H1 (cell line): ENCODE measurements at regions not wholly inside any gene's neighbourhood (a gene's known extent, or its start where the extent isn't known, plus 50 kb on each side); places are given as distances from the start of the nearest gene placed in this dataset.
A peak's percentile ranks its signal among the peaks of the same experiment; 100 is the strongest.

Source experiments
- CTCF ChIA-PET: fragments of 300-600 bp; sonication (Branson Sonifier 250); formaldehyde crosslinking; loops from one replicate; lab custom pipeline; 2021; ENCODE audit not compliant: partially characterized antibody; lab: Charles Lee
- POLR2A ChIA-PET: fragments of 300-600 bp; sonication (Branson Sonifier 250); formaldehyde crosslinking; loops from one replicate; lab custom pipeline; 2021; ENCODE audit warnings: inconsistent platforms; ENCODE audit not compliant: partially characterized antibody; lab: Charles Lee
- DNase-seq, 2 experiments: peaks; one replicate each; pipeline versions ENCODE4 v3.0.0 to v3.0.0-alpha.2; 2010 to 2022; ENCODE audit warnings: low spot score in 2 of 2, low read depth in 1 of 2, mixed read lengths in 1 of 2
- FAIRE-seq: peaks from 2 replicates; lab custom pipeline; 2011; peaks lifted over from hg19 to GRCh38; lab: Jason Lieb, UNC
- H2AFZ ChIP-seq: 2 replicates; pipeline ENCODE4 v1.8.1; 2012; ENCODE audit warnings: low read length, inconsistent platforms
- H2AK5ac ChIP-seq: 2 replicates; pipeline ENCODE4 v1.6.1; 2013; ENCODE audit warnings: low read depth, low read length
- H2BK120ac ChIP-seq: replicated peaks from 2 replicates; pipeline ENCODE3; 2013; ENCODE audit warnings: low read depth, low read length, inconsistent platforms
- H2BK12ac ChIP-seq: 2 replicates; pipeline ENCODE4 v1.6.1; 2013; ENCODE audit warnings: low read depth, low read length
- H2BK15ac ChIP-seq: 2 replicates; pipeline ENCODE4 v1.6.1; 2013; ENCODE audit warnings: low read length
- H2BK20ac ChIP-seq: 2 replicates; pipeline ENCODE4 v1.6.1; 2013; ENCODE audit warnings: low read length
- H2BK5ac ChIP-seq: 2 replicates; pipeline ENCODE4 v1.6.1; 2013; ENCODE audit warnings: low read depth, low read length
- H3K14ac ChIP-seq: 2 replicates; pipeline ENCODE4 v1.6.1; 2013; ENCODE audit warnings: inconsistent platforms; ENCODE audit not compliant: insufficient read length
- H3K18ac ChIP-seq: 2 replicates; pipeline ENCODE4 v1.6.1; 2013; ENCODE audit warnings: low read length; ENCODE audit errors: extremely low read depth
- H3K23ac ChIP-seq: 2 replicates; pipeline ENCODE4 v1.6.1; 2013; ENCODE audit warnings: inconsistent platforms; ENCODE audit not compliant: insufficient read length
- H3K23me2 ChIP-seq: 2 replicates; pipeline ENCODE4 v1.6.1; 2013; ENCODE audit warnings: low read depth, low read length
- H3K27ac ChIP-seq: 2 replicates; pipeline ENCODE4 v1.6.1; 2011; ENCODE audit warnings: low read depth, low read length, inconsistent platforms
- H3K27me3 ChIP-seq, 4 experiments: replicated peaks in 1 of 4; 1 replicate in 1 of 4; 2 replicates in 3 of 4; pipeline versions ENCODE4 v1.6.1 to v1.8.1; 2011 to 2013; ENCODE audit warnings: low read length in 3 of 4, mild to moderate bottlenecking in 3 of 4, inconsistent platforms in 2 of 4, mixed read lengths in 2 of 4, moderate library complexity in 1 of 4; ENCODE audit not compliant: control insufficient read depth in 3 of 4, insufficient read depth in 3 of 4; ENCODE audit errors: extremely low read depth in 1 of 4
- H3K36me3 ChIP-seq, 4 experiments: 2 replicates each; pipeline versions ENCODE4 v1.6.1 to v1.8.1; 2011 to 2013; ENCODE audit warnings: mild to moderate bottlenecking in 4 of 4, low read length in 3 of 4, moderate library complexity in 2 of 4, control low read depth in 1 of 4, inconsistent platforms in 1 of 4; ENCODE audit not compliant: insufficient read depth in 4 of 4, control insufficient read depth in 2 of 4
- H3K4ac ChIP-seq: replicated peaks from 2 replicates; pipeline ENCODE3; 2013; ENCODE audit warnings: low read length, low read depth, mixed read lengths, inconsistent platforms; ENCODE audit not compliant: insufficient read length
- H3K4me1 ChIP-seq, 4 experiments: replicated peaks in 1 of 4; 1 replicate in 1 of 4; 2 replicates in 3 of 4; pipeline versions ENCODE4 v1.6.1 to v1.8.1; 2011 to 2013; ENCODE audit warnings: low read length in 3 of 4, inconsistent platforms in 2 of 4, mixed read lengths in 1 of 4; ENCODE audit not compliant: insufficient read depth in 4 of 4, control insufficient read depth in 3 of 4
- H3K4me2 ChIP-seq, 2 experiments: 2 replicates each; pipeline versions ENCODE4 v1.6.1 to v1.8.1; 2011 to 2013; ENCODE audit warnings: low read depth in 2 of 2, low read length in 2 of 2, control low read depth in 1 of 2, inconsistent platforms in 1 of 2, mild to moderate bottlenecking in 1 of 2; ENCODE audit not compliant: insufficient read depth in 1 of 2
- H3K4me3 ChIP-seq, 4 experiments: fragments of 200-600, 300-600 bp in 1 of 4; sonication (generic), shearing (Covaris generic), sonication (Bioruptor Twin) in 1 of 4; 2 replicates each; pipeline versions ENCODE4 v1.5.1 to v1.8.1; 2011 to 2016; ENCODE audit warnings: low read length in 4 of 4, low read depth in 3 of 4, control low read depth in 2 of 4, inconsistent platforms in 2 of 4, mild to moderate bottlenecking in 2 of 4, mixed read lengths in 1 of 4, moderate library complexity in 1 of 4; ENCODE audit not compliant: insufficient read depth in 2 of 4; ENCODE audit errors: extremely low read depth in 1 of 4
- H3K56ac ChIP-seq: replicated peaks from 2 replicates; pipeline ENCODE3; 2013; ENCODE audit warnings: low read depth, mild to moderate bottlenecking, mixed read lengths, low read length, inconsistent platforms; ENCODE audit not compliant: insufficient read length
- H3K79me1 ChIP-seq: 2 replicates; pipeline ENCODE4 v1.6.1; 2013; ENCODE audit warnings: low read depth, low read length, control low read depth
- H3K79me2 ChIP-seq, 2 experiments: 2 replicates each; pipeline versions ENCODE4 v1.6.1 to v1.8.1; 2012 to 2013; ENCODE audit warnings: low read length in 2 of 2, mild to moderate bottlenecking in 2 of 2, inconsistent platforms in 1 of 2; ENCODE audit not compliant: insufficient read depth in 2 of 2, control insufficient read depth in 1 of 2
- H3K9ac ChIP-seq, 4 experiments: replicated peaks in 1 of 4; 1 replicate in 1 of 4; 2 replicates in 3 of 4; pipeline versions ENCODE4 v1.6.1 to v1.8.1; 2011 to 2013; ENCODE audit warnings: low read depth in 3 of 4, low read length in 3 of 4, control low read depth in 2 of 4, mild to moderate bottlenecking in 2 of 4, moderate library complexity in 2 of 4, inconsistent platforms in 1 of 4; ENCODE audit errors: extremely low read depth in 1 of 4
- H3K9me3 ChIP-seq, 2 experiments: 2 replicates each; pipeline versions ENCODE4 v1.6.1 to v1.8.1; 2012 to 2013; ENCODE audit warnings: mild to moderate bottlenecking in 2 of 2, moderate library complexity in 2 of 2, control low read depth in 1 of 2, inconsistent platforms in 1 of 2, low read depth in 1 of 2, low read length in 1 of 2, mixed read lengths in 1 of 2; ENCODE audit not compliant: insufficient read depth in 2 of 2
- H4K20me1 ChIP-seq, 2 experiments: replicated peaks in 1 of 2; 2 replicates each; pipeline versions ENCODE3 to v1.8.1; 2011 to 2013; ENCODE audit warnings: inconsistent platforms in 2 of 2, low read length in 2 of 2, mild to moderate bottlenecking in 1 of 2; ENCODE audit not compliant: insufficient read depth in 2 of 2, control insufficient read depth in 1 of 2
- H4K5ac ChIP-seq: 2 replicates; pipeline ENCODE4 v1.6.1; 2013; ENCODE audit warnings: low read length, low read depth, mixed read lengths, inconsistent platforms; ENCODE audit not compliant: insufficient read length
- H4K8ac ChIP-seq: 2 replicates; pipeline ENCODE4 v1.8.0; 2013; ENCODE audit warnings: mild to moderate bottlenecking, moderate library complexity, low read length, inconsistent platforms; ENCODE audit not compliant: insufficient read depth; ENCODE audit errors: extremely low read depth
- H4K91ac ChIP-seq: replicated peaks from 2 replicates; pipeline ENCODE3; 2013; ENCODE audit warnings: low read length, mixed read lengths, inconsistent platforms; ENCODE audit not compliant: insufficient read length
- ATF3 ChIP-seq: IDR thresholded peaks from 2 replicates; pipeline ENCODE4 v1.6.1; 2011; ENCODE audit warnings: low read depth, mild to moderate bottlenecking, low read length; ENCODE audit not compliant: insufficient read depth
- BRCA1 ChIP-seq: IDR thresholded peaks from 2 replicates; pipeline ENCODE4 v1.6.1; 2012; ENCODE audit warnings: low read depth, low read length, improper control_type of control experiment
- E2F6 ChIP-seq: IDR thresholded peaks from 2 replicates; pipeline ENCODE4 v1.6.1; 2012; ENCODE audit warnings: inconsistent platforms
- HDAC2 ChIP-seq, 2 experiments: fragments of 300-600 bp in 1 of 2; sonication (generic) in 1 of 2; IDR thresholded peaks; 2 replicates each; pipeline ENCODE4 v1.6.1; 2011 to 2012; ENCODE audit warnings: low read depth in 2 of 2, low read length in 2 of 2, mild to moderate bottlenecking in 2 of 2, moderate library complexity in 2 of 2, borderline replicate concordance in 1 of 2, inconsistent platforms in 1 of 2
- POU5F1 ChIP-seq: IDR thresholded peaks from 2 replicates; pipeline ENCODE4 v1.6.1; 2011; ENCODE audit warnings: low read depth, mild to moderate bottlenecking, low read length, moderate library complexity
- SIX5 ChIP-seq: IDR thresholded peaks from 2 replicates; pipeline ENCODE4 v1.6.1; 2011; ENCODE audit warnings: mild to moderate bottlenecking, low read depth, low read length
- SP4 ChIP-seq: IDR thresholded peaks from 2 replicates; pipeline ENCODE4 v1.6.1; 2012; ENCODE audit warnings: low read length, inconsistent platforms
- TBP ChIP-seq: IDR thresholded peaks from 2 replicates; pipeline ENCODE4 v1.6.1; 2011; ENCODE audit warnings: low read depth, low read length, improper control_type of control experiment
- WGBS, 2 experiments: shearing (Covaris generic) in 1 of 2; methylation state at CpG; one replicate each; pipeline versions ENCODE4 v1.1.6 to v1.1.7; 2013 to 2015; ENCODE audit warnings: low lambda C conversion rate in 2 of 2, mixed read lengths in 2 of 2, inconsistent platforms in 1 of 2, low coverage in 1 of 2, missing lambda C conversion rate in 1 of 2; ENCODE audit not compliant: insufficient replicate concordance in 2 of 2, insufficient coverage in 1 of 2, insufficient read length in 1 of 2; ENCODE audit errors: extremely low coverage in 1 of 2, missing lambda C conversion rate in 1 of 2; 5-methylcytosine and 5-hydroxymethylcytosine counted together

- H4K91ac ChIP-seq: no peak overlapping the region
- peak overlapping the region; percentile 3; the same call in 1 of the 2 replicates for H2AFZ ChIP-seq
- H4K5ac ChIP-seq: no peak overlapping the region
- no peak overlapping the region for H3K4me2 ChIP-seq
- H3K14ac ChIP-seq: no peak overlapping the region
- no peaks in the 10 kb centered on the region for H3K23me2 ChIP-seq
- H3K27me3 ChIP-seq: no peaks in the 10 kb centered on the region
- no peak overlapping the region for H2BK12ac ChIP-seq
- no peak overlapping the region for H2BK120ac ChIP-seq
- no peaks in the 10 kb centered on the region for H3K4me1 ChIP-seq
- no peak overlapping the region for H4K8ac ChIP-seq
- no peak overlapping the region for H3K23ac ChIP-seq
- no peaks in the 10 kb centered on the region for H3K9me3 ChIP-seq
- no peak overlapping the region for H3K27ac ChIP-seq
- no peak overlapping the region for H3K56ac ChIP-seq
- H3K36me3 ChIP-seq: no peaks in the 10 kb centered on the region
- H2AK5ac ChIP-seq: no peak overlapping the region
- ChIA-PET POLR2A (no interaction called here), CTCF (no interaction called here)
- no peak overlapping the region for H3K4me3 ChIP-seq
- TF ChIP-seq SIX5: no peak
- no peak for TF ChIP-seq TBP
- TF ChIP-seq E2F6: no peak
- TF ChIP-seq ATF3: no peak
- TF ChIP-seq BRCA1: no peak
- no peak for TF ChIP-seq SP4
- no peak for TF ChIP-seq POU5F1
- no peak for TF ChIP-seq HDAC2 (IDR thresholded peaks at IDR 0.05; ENCODE audit: borderline replicate concordance in 1 of 2, low read depth in 2 of 2, low read length in 2 of 2)
- no peak overlapping the region for H3K18ac ChIP-seq
- no peak overlapping the region for H2BK15ac ChIP-seq
- DNase-seq: no peak
- no peak overlapping the region for H2BK5ac ChIP-seq
- H4K20me1 ChIP-seq: no peaks in the 10 kb centered on the region
- H3K4ac ChIP-seq: no peak overlapping the region
- FAIRE-seq: no peak
- H3K79me1 ChIP-seq: no peaks in the 10 kb centered on the region
- H3K79me2 ChIP-seq: no peaks in the 10 kb centered on the region
- H3K9ac ChIP-seq: no peak overlapping the region
- WGBS, 2 experiments: 93% methylated on average over 6 of the region's 6 CpGs; no CpG with 5 or more reads in 1 of the 2 experiments
- H2BK20ac ChIP-seq: no peak overlapping the region
These were observed 489.8 kb upstream of the FLRT2 start for GRCh38 chr14:85040046-85040685.
